Activated CD4-positive, alpha-beta T cell treated with anti-CD3 and anti-CD28 coated beads, Interleukin-2, amount 10 ng/mL, durations not matched to agents 7 days and 5 days (primary cell): ENCODE measurements at regions not wholly inside any gene's neighbourhood (a gene's known extent, or its start where the extent isn't known, plus 50 kb on each side); places are given as distances from the start of the nearest gene placed in this dataset.
"Not testable (repeated sequence)": the region's sequence is repeated elsewhere in the genome, so short reads cannot be mapped to it uniquely, and the experiment has no call there.

Source experiments
- CTCF ChIA-PET: fragments of 350-600 bp; sonication (Branson Sonifier 250); formaldehyde crosslinking; loops from one replicate; lab custom pipeline; 2021; ENCODE audit warnings: antibody characterized with exemption; lab: Charles Lee
- POLR2A ChIA-PET: fragments of 350-600 bp; sonication (Branson Sonifier 250); formaldehyde crosslinking; loops from one replicate; lab custom pipeline; 2021; ENCODE audit warnings: antibody characterized with exemption; lab: Charles Lee
- DNase-seq: peaks from one replicate; pipeline ENCODE4 v3.0.0-alpha.2; 2020
- H3K27ac Mint-ChIP-seq: one replicate; pipeline ENCODE4 v1.8.0; 2021; ENCODE audit warnings: mild to moderate bottlenecking, moderate library complexity, mixed read lengths
- H3K27me3 Mint-ChIP-seq: one replicate; pipeline ENCODE4 v1.8.0; 2021; ENCODE audit warnings: mixed read lengths
- H3K36me3 Mint-ChIP-seq: one replicate; pipeline ENCODE4 v1.8.0; 2021; ENCODE audit warnings: low read depth, mixed read lengths
- H3K4me1 Mint-ChIP-seq: one replicate; pipeline ENCODE4 v1.8.0; 2021; ENCODE audit warnings: mixed read lengths
- H3K4me3 Mint-ChIP-seq: one replicate; pipeline ENCODE4 v1.8.0; 2021; ENCODE audit warnings: mild to moderate bottlenecking, moderate library complexity, mixed read lengths
- H3K9me3 Mint-ChIP-seq: one replicate; pipeline ENCODE4 v1.8.0; 2021; ENCODE audit warnings: mixed read lengths

- Mint-ChIP-seq H3K27me3 (no peaks in the 10 kb centered on the region), H3K27ac (no peak overlapping the region), H3K9me3 (no peaks in the 10 kb centered on the region), H3K4me3 (no peak overlapping the region), H3K36me3 (no peaks in the 10 kb centered on the region), H3K4me1 (no peaks in the 10 kb centered on the region)
- ChIA-PET POLR2A (no interaction called here), CTCF (no interaction called here)
- no peak for DNase-seq
Measured at GRCh38 chr22:11253000-11253511, 4274.9 kb upstream of the OR11H1 start.

GRCh38 chr22:11270981-11271380 is 4257.0 kb upstream of the OR11H1 start:
- CTCF ChIA-PET, H3K4me1 Mint-ChIP-seq, H3K36me3 Mint-ChIP-seq, H3K27me3 Mint-ChIP-seq, H3K9me3 Mint-ChIP-seq, H3K4me3 Mint-ChIP-seq, DNase-seq, POLR2A ChIA-PET, H3K27ac Mint-ChIP-seq: not testable (repeated sequence)

- DNase-seq, H3K27me3 Mint-ChIP-seq, H3K36me3 Mint-ChIP-seq, POLR2A ChIA-PET, H3K27ac Mint-ChIP-seq, H3K4me3 Mint-ChIP-seq, H3K4me1 Mint-ChIP-seq, CTCF ChIA-PET: not testable (repeated sequence)
- H3K9me3 Mint-ChIP-seq: peaks cover 40% of the 10 kb centered on the region
Measured at GRCh38 chr22:11285116-11285838, 4242.7 kb upstream of the OR11H1 start.

- not testable (repeated sequence) for DNase-seq
Measured at GRCh38 chr22:11285839-11286205, 4242.2 kb upstream of the OR11H1 start.

GRCh38 chr22:11288246-11289220 is 4239.5 kb upstream of the OR11H1 start:
- H3K27ac Mint-ChIP-seq, H3K4me1 Mint-ChIP-seq, H3K27me3 Mint-ChIP-seq, POLR2A ChIA-PET, CTCF ChIA-PET, H3K36me3 Mint-ChIP-seq, H3K4me3 Mint-ChIP-seq, DNase-seq: not testable (repeated sequence)
- H3K9me3 Mint-ChIP-seq: peaks cover 65% of the 10 kb centered on the region

More at GRCh38 chr22:11285839-11286205, 4242.2 kb upstream of the OR11H1 start:
- H3K4me3 Mint-ChIP-seq, H3K27me3 Mint-ChIP-seq, H3K4me1 Mint-ChIP-seq, POLR2A ChIA-PET, H3K36me3 Mint-ChIP-seq, H3K27ac Mint-ChIP-seq, CTCF ChIA-PET: not testable (repeated sequence)
- peaks cover 45% of the 10 kb centered on the region for H3K9me3 Mint-ChIP-seq

GRCh38 chr22:11298126-11298893 is 4229.7 kb upstream of the OR11H1 start:
- not testable (repeated sequence) for H3K4me1 Mint-ChIP-seq, H3K4me3 Mint-ChIP-seq
- H3K9me3 Mint-ChIP-seq: peaks cover 53% of the 10 kb centered on the region

GRCh38 chr22:11302427-11302826 is 4225.6 kb upstream of the OR11H1 start:
- POLR2A ChIA-PET, H3K27me3 Mint-ChIP-seq, DNase-seq, H3K4me3 Mint-ChIP-seq, H3K36me3 Mint-ChIP-seq, H3K4me1 Mint-ChIP-seq, CTCF ChIA-PET, H3K27ac Mint-ChIP-seq: not testable (repeated sequence)
- peaks cover 62% of the 10 kb centered on the region for H3K9me3 Mint-ChIP-seq

More at GRCh38 chr22:11298126-11298893, 4229.7 kb upstream of the OR11H1 start:
- H3K36me3 Mint-ChIP-seq, POLR2A ChIA-PET, H3K27ac Mint-ChIP-seq, H3K27me3 Mint-ChIP-seq, CTCF ChIA-PET, DNase-seq: not testable (repeated sequence)

GRCh38 chr22:11302904-11303303 is 4225.1 kb upstream of the OR11H1 start:
- H3K27ac Mint-ChIP-seq, DNase-seq, POLR2A ChIA-PET, H3K4me3 Mint-ChIP-seq, H3K27me3 Mint-ChIP-seq, CTCF ChIA-PET, H3K36me3 Mint-ChIP-seq, H3K4me1 Mint-ChIP-seq: not testable (repeated sequence)
- peaks cover 62% of the 10 kb centered on the region for H3K9me3 Mint-ChIP-seq

GRCh38 chr22:11305179-11305578 is 4222.8 kb upstream of the OR11H1 start:
- peaks cover 65% of the 10 kb centered on the region for H3K9me3 Mint-ChIP-seq
- H3K36me3 Mint-ChIP-seq, CTCF ChIA-PET, H3K4me3 Mint-ChIP-seq, POLR2A ChIA-PET, H3K27me3 Mint-ChIP-seq, H3K27ac Mint-ChIP-seq, H3K4me1 Mint-ChIP-seq, DNase-seq: not testable (repeated sequence)

- POLR2A ChIA-PET, H3K36me3 Mint-ChIP-seq, H3K4me3 Mint-ChIP-seq, CTCF ChIA-PET, H3K4me1 Mint-ChIP-seq, H3K27me3 Mint-ChIP-seq, H3K27ac Mint-ChIP-seq, DNase-seq: not testable (repeated sequence)
- H3K9me3 Mint-ChIP-seq: peaks cover 73% of the 10 kb centered on the region
Measured at GRCh38 chr22:11306933-11307518, 4221.0 kb upstream of the OR11H1 start.

GRCh38 chr22:11307998-11308397 is 4220.0 kb upstream of the OR11H1 start:
- Mint-ChIP-seq H3K9me3 (peaks cover 69% of the 10 kb centered on the region), H3K27ac (no peak overlapping the region), H3K4me3 (no peak overlapping the region), H3K4me1 (no peaks in the 10 kb centered on the region), H3K27me3 (no peaks in the 10 kb centered on the region), H3K36me3 (no peaks in the 10 kb centered on the region)
- DNase-seq: no peak
- ChIA-PET POLR2A (no interaction called here), CTCF (no interaction called here)

- H3K36me3 Mint-ChIP-seq: not testable (repeated sequence)
Measured at GRCh38 chr22:11309777-11310176, 4218.2 kb upstream of the OR11H1 start.

More at GRCh38 chr22:11309777-11310176, 4218.2 kb upstream of the OR11H1 start:
- DNase-seq, H3K4me3 Mint-ChIP-seq, CTCF ChIA-PET, H3K4me1 Mint-ChIP-seq, POLR2A ChIA-PET, H3K27ac Mint-ChIP-seq, H3K27me3 Mint-ChIP-seq: not testable (repeated sequence)
- H3K9me3 Mint-ChIP-seq: peaks cover 73% of the 10 kb centered on the region
